GM12875 (cell line): ENCODE measurements at regions not wholly inside any gene's neighbourhood (a gene's known extent, or its start where the extent isn't known, plus 50 kb on each side); places are given as distances from the start of the nearest gene placed in this dataset.

ENCODE experiments used
- H3K4me3 ChIP-seq: one replicate; pipeline ENCODE4 v1.5.1; 2011; ENCODE audit warnings: low read depth, low read length, control low read depth
- CTCF ChIP-seq: IDR thresholded peaks from 2 replicates; pipeline ENCODE4 v1.5.1; 2011; ENCODE audit warnings: low read depth, mild to moderate bottlenecking, control low read depth, inconsistent platforms, low read length, moderate library complexity, borderline replicate concordance; ENCODE audit not compliant: insufficient read depth

- H3K4me3 ChIP-seq, result no peak overlapping the region
Observed at GRCh38 chr2:117703858-117704257, 110.6 kb upstream of the DDX18 start.

GRCh38 chr2:117704818-117705217 lies 109.7 kb upstream of the DDX18 start:
- H3K4me3 ChIP-seq, result no peak overlapping the region
- no peak for TF ChIP-seq CTCF

More at GRCh38 chr2:117703858-117704257, 110.6 kb upstream of the DDX18 start:
- TF ChIP-seq CTCF, result no peak

GRCh38 chr2:117707874-117708273 lies 106.6 kb upstream of the DDX18 start:
- no peak for TF ChIP-seq CTCF
- no peak overlapping the region for H3K4me3 ChIP-seq

- H3K4me3 ChIP-seq, result no peak overlapping the region
- TF ChIP-seq CTCF, result no peak
Observed at GRCh38 chr2:117712684-117713083, 101.8 kb upstream of the DDX18 start.

GRCh38 chr2:117714110-117714509 lies 100.4 kb upstream of the DDX18 start:
- no peak overlapping the region for H3K4me3 ChIP-seq
- TF ChIP-seq CTCF, result no peak

- no peak overlapping the region for H3K4me3 ChIP-seq
- no peak for TF ChIP-seq CTCF
Observed at GRCh38 chr2:117714745-117715417, 99.6 kb upstream of the DDX18 start.

- no peak overlapping the region for H3K4me3 ChIP-seq
- no peak for TF ChIP-seq CTCF
Observed at GRCh38 chr2:117716505-117716904, 98.0 kb upstream of the DDX18 start.
